ENCODE measurements at regions not wholly inside any gene's neighbourhood (a gene's known extent, or its start where the extent isn't known, plus 50 kb on each side); places are given as distances from the start of the nearest gene placed in this dataset.

- no peak for TF ChIP-seq CTCF (IDR thresholded peaks at IDR 0.05)
- Histone ChIP-seq H3K36me3 (ENCODE audit: low read depth) (no peaks in the 10 kb centered on the region), H3K9me3 (no peaks in the 10 kb centered on the region), H3K4me3 (no peak overlapping the region), H3K4me1 (ENCODE audit: low read depth) (no peaks in the 10 kb centered on the region)
- intact Hi-C loops (cut with DNase I, micrococcal nuclease) = no loop called here
- DNase-seq = no peak
- no peak for ATAC-seq
These were observed 112.6 kb upstream of the MTAP start for GRCh38 chr9:21689854-21690253.

GRCh38 chr9:21690561-21690960 lies 111.9 kb upstream of the MTAP start:
- no peaks in the 10 kb centered on the region for H3K9me3 ChIP-seq
- H3K4me3 ChIP-seq = no peak overlapping the region
- H3K4me1 ChIP-seq (ENCODE audit: low read depth) = no peaks in the 10 kb centered on the region
- H3K36me3 ChIP-seq (ENCODE audit: low read depth) = no peaks in the 10 kb centered on the region
- DNase-seq (no peak), ATAC-seq (no peak)
- intact Hi-C loops (cut with DNase I, micrococcal nuclease) = no loop called here
- no peak for TF ChIP-seq CTCF (IDR thresholded peaks at IDR 0.05)

- Histone ChIP-seq H3K4me1 (ENCODE audit: low read depth) (no peaks in the 10 kb centered on the region), H3K4me3 (no peak overlapping the region), H3K36me3 (ENCODE audit: low read depth) (no peaks in the 10 kb centered on the region), H3K9me3 (no peaks in the 10 kb centered on the region)
- no peak for TF ChIP-seq CTCF (IDR thresholded peaks at IDR 0.05)
- intact Hi-C loops (cut with DNase I, micrococcal nuclease) = no loop called here
- ATAC-seq (no peak), DNase-seq (no peak)
These were observed 110.0 kb upstream of the MTAP start for GRCh38 chr9:21692390-21692789.

- no peak for TF ChIP-seq CTCF (IDR thresholded peaks at IDR 0.05)
- H3K4me1 ChIP-seq (ENCODE audit: low read depth) = no peaks in the 10 kb centered on the region
- H3K36me3 ChIP-seq (ENCODE audit: low read depth) = no peaks in the 10 kb centered on the region
- H3K9me3 ChIP-seq = no peaks in the 10 kb centered on the region
- ATAC-seq (no peak), DNase-seq (no peak)
- no peak overlapping the region for H3K4me3 ChIP-seq
- intact Hi-C loops (cut with DNase I, micrococcal nuclease) = no loop called here
These were observed 108.0 kb upstream of the MTAP start for GRCh38 chr9:21694424-21694823.

GRCh38 chr9:21695443-21695842 lies 107.0 kb upstream of the MTAP start:
- no peak overlapping the region for H3K4me3 ChIP-seq
- no peak for TF ChIP-seq CTCF (IDR thresholded peaks at IDR 0.05)
- ATAC-seq (no peak), DNase-seq (no peak)
- H3K36me3 ChIP-seq (ENCODE audit: low read depth) = no peaks in the 10 kb centered on the region
- intact Hi-C loops (cut with DNase I, micrococcal nuclease) = no loop called here
- H3K9me3 ChIP-seq = no peaks in the 10 kb centered on the region
- no peaks in the 10 kb centered on the region for H3K4me1 ChIP-seq (ENCODE audit: low read depth)

- ATAC-seq (no peak), DNase-seq (no peak)
- Histone ChIP-seq H3K9me3 (no peaks in the 10 kb centered on the region), H3K36me3 (ENCODE audit: low read depth) (no peaks in the 10 kb centered on the region), H3K4me1 (ENCODE audit: low read depth) (no peaks in the 10 kb centered on the region), H3K4me3 (no peak overlapping the region)
- intact Hi-C loops (cut with DNase I, micrococcal nuclease) = no loop called here
- TF ChIP-seq CTCF (IDR thresholded peaks at IDR 0.05) = no peak
These were observed 106.5 kb upstream of the MTAP start for GRCh38 chr9:21695874-21696341.

Data from mucosa of descending colon (tissue), 3 donors.